ENCODE measurements at regions not wholly inside any gene's neighbourhood (a gene's known extent, or its start where the extent isn't known, plus 50 kb on each side); places are given as distances from the start of the nearest gene placed in this dataset.
"Not testable (repeated sequence)": the region's sequence is repeated elsewhere in the genome, so short reads cannot be mapped to it uniquely, and the experiment has no call there.

- intact Hi-C loops (cut with micrococcal nuclease; ENCODE audit: unreplicated experiment): no loop called here
- DNase-seq: no peak
- Mint-ChIP-seq H3K9me3 (ENCODE audit: low read depth, unreplicated experiment) (peaks cover 9% of the 10 kb centered on the region), H3K27me3 (ENCODE audit: unreplicated experiment) (peaks cover 7% of the 10 kb centered on the region), H3K4me1 (ENCODE audit: low read depth, unreplicated experiment) (peaks cover 11% of the 10 kb centered on the region), H3K36me3 (ENCODE audit: insufficient read depth, unreplicated experiment) (peaks cover 5% of the 10 kb centered on the region), H3K27ac (ENCODE audit: unreplicated experiment) (no peak overlapping the region), H3K4me3 (ENCODE audit: low read depth, unreplicated experiment) (no peak overlapping the region)
- BruUV-seq (replicated peaks): no TSS peak
- TF ChIP-seq CTCF (IDR thresholded peaks at IDR 0.05; ENCODE audit: unreplicated experiment): no peak
- CTCF ChIA-PET: no interaction called here
Measured at GRCh38 chr10:43842072-43842471, 193.4 kb upstream of the ZNF32 start.

GRCh38 chr10:43839973-43840372 lies 191.3 kb upstream of the ZNF32 start:
- Mint-ChIP-seq H3K4me1 (ENCODE audit: low read depth, unreplicated experiment) (peaks cover 4% of the 10 kb centered on the region), H3K9me3 (ENCODE audit: low read depth, unreplicated experiment) (peaks cover 11% of the 10 kb centered on the region), H3K27me3 (ENCODE audit: unreplicated experiment) (peaks cover 7% of the 10 kb centered on the region), H3K27ac (ENCODE audit: unreplicated experiment) (no peak overlapping the region), H3K4me3 (ENCODE audit: low read depth, unreplicated experiment) (no peak overlapping the region), H3K36me3 (ENCODE audit: insufficient read depth, unreplicated experiment) (no peaks in the 10 kb centered on the region)
- no TSS peak for BruUV-seq (replicated peaks)
- CTCF ChIA-PET: no interaction called here
- no peak for DNase-seq
- no peak for TF ChIP-seq CTCF (IDR thresholded peaks at IDR 0.05; ENCODE audit: unreplicated experiment)
- intact Hi-C loops (cut with micrococcal nuclease; ENCODE audit: unreplicated experiment): no loop called here

- H3K27ac Mint-ChIP-seq (ENCODE audit: unreplicated experiment); H3K4me3 Mint-ChIP-seq (ENCODE audit: low read depth, unreplicated experiment); H3K36me3 Mint-ChIP-seq (ENCODE audit: insufficient read depth, unreplicated experiment); DNase-seq; intact Hi-C loops (cut with micrococcal nuclease; ENCODE audit: unreplicated experiment); BruUV-seq (replicated peaks); CTCF ChIA-PET; H3K9me3 Mint-ChIP-seq (ENCODE audit: low read depth, unreplicated experiment); H3K4me1 Mint-ChIP-seq (ENCODE audit: low read depth, unreplicated experiment): not testable (repeated sequence)
- H3K27me3 Mint-ChIP-seq (ENCODE audit: unreplicated experiment): peaks cover 11% of the 10 kb centered on the region
Measured at GRCh38 chr10:43834751-43835150, 186.1 kb upstream of the ZNF32 start.

GRCh38 chr10:43827853-43828252 lies 179.2 kb upstream of the ZNF32 start:
- CTCF ChIA-PET: no interaction called here
- no peak for TF ChIP-seq CTCF (IDR thresholded peaks at IDR 0.05; ENCODE audit: unreplicated experiment)
- peaks cover 19% of the 10 kb centered on the region for H3K27me3 Mint-ChIP-seq (ENCODE audit: unreplicated experiment)
- no peak overlapping the region for H3K4me3 Mint-ChIP-seq (ENCODE audit: low read depth, unreplicated experiment)
- no peak overlapping the region for H3K27ac Mint-ChIP-seq (ENCODE audit: unreplicated experiment)
- no TSS peak for BruUV-seq (replicated peaks)
- H3K9me3 Mint-ChIP-seq (ENCODE audit: low read depth, unreplicated experiment): no peaks in the 10 kb centered on the region
- intact Hi-C loops (cut with micrococcal nuclease; ENCODE audit: unreplicated experiment): no loop called here
- no peaks in the 10 kb centered on the region for H3K4me1 Mint-ChIP-seq (ENCODE audit: low read depth, unreplicated experiment)
- H3K36me3 Mint-ChIP-seq (ENCODE audit: insufficient read depth, unreplicated experiment): no peaks in the 10 kb centered on the region
- no peak for DNase-seq

GRCh38 chr10:43825984-43826383 lies 177.3 kb upstream of the ZNF32 start:
- no peak for DNase-seq
- no peaks in the 10 kb centered on the region for H3K4me1 Mint-ChIP-seq (ENCODE audit: low read depth, unreplicated experiment)
- no peak overlapping the region for H3K4me3 Mint-ChIP-seq (ENCODE audit: low read depth, unreplicated experiment)
- no TSS peak for BruUV-seq (replicated peaks)
- H3K36me3 Mint-ChIP-seq (ENCODE audit: insufficient read depth, unreplicated experiment): no peaks in the 10 kb centered on the region
- H3K27ac Mint-ChIP-seq (ENCODE audit: unreplicated experiment): no peak overlapping the region
- H3K9me3 Mint-ChIP-seq (ENCODE audit: low read depth, unreplicated experiment): no peaks in the 10 kb centered on the region
- H3K27me3 Mint-ChIP-seq (ENCODE audit: unreplicated experiment): peaks cover 19% of the 10 kb centered on the region
- no peak for TF ChIP-seq CTCF (IDR thresholded peaks at IDR 0.05; ENCODE audit: unreplicated experiment)
- CTCF ChIA-PET: no interaction called here
- intact Hi-C loops (cut with micrococcal nuclease; ENCODE audit: unreplicated experiment): no loop called here

All from Calu3 (cell line).